ENCODE measurements at regions not wholly inside any gene's neighbourhood (a gene's known extent, or its start where the extent isn't known, plus 50 kb on each side); places are given as distances from the start of the nearest gene placed in this dataset.

GRCh38 chr14:100381395-100382105, 58.4 kb downstream of the SLC25A47 start:
- no peak for DNase-seq

GRCh38 chr14:100382106-100382455, 58.9 kb downstream of the SLC25A47 start:
- no peak for DNase-seq

- DNase-seq, result peak; percentile 39
These were observed 60.6 kb downstream of the SLC25A47 start for GRCh38 chr14:100383727-100384158.

GRCh38 chr14:100384277-100384676, 61.1 kb downstream of the SLC25A47 start:
- DNase-seq, result no peak

- no peak for DNase-seq
These were observed 62.0 kb downstream of the SLC25A47 start for GRCh38 chr14:100384819-100385813.

- DNase-seq, result no peak
These were observed 63.0 kb downstream of the SLC25A47 start for GRCh38 chr14:100386121-100386520.

- DNase-seq, result no peak
These were observed 63.7 kb downstream of the SLC25A47 start for GRCh38 chr14:100386846-100387245.

- no peak for DNase-seq
These were observed 64.3 kb downstream of the SLC25A47 start for GRCh38 chr14:100387450-100387849.

- DNase-seq, result no peak
These were observed 65.2 kb downstream of the SLC25A47 start for GRCh38 chr14:100388103-100389054.

GRCh38 chr14:100389497-100390104, 66.5 kb downstream of the SLC25A47 start:
- DNase-seq, result no peak

- DNase-seq, result no peak
These were observed 68.0 kb downstream of the SLC25A47 start for GRCh38 chr14:100391173-100391572.

- no peak for DNase-seq
These were observed 68.6 kb downstream of the SLC25A47 start for GRCh38 chr14:100391724-100392123.

- no peak for DNase-seq
These were observed 69.2 kb downstream of the SLC25A47 start for GRCh38 chr14:100392356-100392755.

GRCh38 chr14:100393362-100393761, 70.2 kb downstream of the SLC25A47 start:
- no peak for DNase-seq

GRCh38 chr14:100393906-100394732, 71.0 kb downstream of the SLC25A47 start:
- DNase-seq, result no peak

- no peak for DNase-seq
These were observed 71.9 kb downstream of the SLC25A47 start for GRCh38 chr14:100394886-100395672.

GRCh38 chr14:100396266-100396795, 73.2 kb downstream of the SLC25A47 start:
- DNase-seq, result no peak

- DNase-seq, result no peak
These were observed 73.9 kb downstream of the SLC25A47 start for GRCh38 chr14:100397005-100397404.

GRCh38 chr14:100398044-100398443, 74.9 kb downstream of the SLC25A47 start:
- no peak for DNase-seq
